ENCODE measurements at regions not wholly inside any gene's neighbourhood (a gene's known extent, or its start where the extent isn't known, plus 50 kb on each side); places are given as distances from the start of the nearest gene placed in this dataset.

GRCh38 chr4:26120098-26120825, 200.6 kb upstream of the RBPJ start:
- Histone ChIP-seq H3K27ac (no peak overlapping the region), H3K9me3 (no peaks in the 10 kb centered on the region), H3K36me3 (no peaks in the 10 kb centered on the region), H3K27me3 (ENCODE audit: low read depth) (no peaks in the 10 kb centered on the region), H3K4me1 (no peaks in the 10 kb centered on the region), H3K4me3 (no peak overlapping the region)
- no peak for ATAC-seq
- intact Hi-C loops (cut with DNase I) = no loop called here
- no peak for DNase-seq
- no peak for TF ChIP-seq CTCF (IDR thresholded peaks at IDR 0.05)

- Histone ChIP-seq H3K4me1 (no peaks in the 10 kb centered on the region), H3K4me3 (no peak overlapping the region), H3K27ac (no peak overlapping the region), H3K36me3 (no peaks in the 10 kb centered on the region), H3K9me3 (no peaks in the 10 kb centered on the region), H3K27me3 (ENCODE audit: low read depth) (no peaks in the 10 kb centered on the region)
- ATAC-seq = no peak
- intact Hi-C loops (cut with DNase I) = no loop called here
- no peak for TF ChIP-seq CTCF (IDR thresholded peaks at IDR 0.05)
- no peak for DNase-seq
Observed at GRCh38 chr4:26122690-26123089, 198.1 kb upstream of the RBPJ start.

- DNase-seq = no peak
- no peaks in the 10 kb centered on the region for H3K36me3 ChIP-seq
- TF ChIP-seq CTCF (IDR thresholded peaks at IDR 0.05) = no peak
- H3K4me3 ChIP-seq = no peak overlapping the region
- intact Hi-C loops (cut with DNase I) = no loop called here
- H3K27me3 ChIP-seq (ENCODE audit: low read depth) = no peaks in the 10 kb centered on the region
- ATAC-seq = no peak
- H3K4me1 ChIP-seq = no peaks in the 10 kb centered on the region
- no peaks in the 10 kb centered on the region for H3K9me3 ChIP-seq
- no peak overlapping the region for H3K27ac ChIP-seq
Observed at GRCh38 chr4:26124753-26125321, 196.0 kb upstream of the RBPJ start.

GRCh38 chr4:26126143-26126718, 194.6 kb upstream of the RBPJ start:
- TF ChIP-seq CTCF (IDR thresholded peaks at IDR 0.05) = no peak

GRCh38 chr4:26126994-26127393, 193.8 kb upstream of the RBPJ start:
- TF ChIP-seq CTCF (IDR thresholded peaks at IDR 0.05) = no peak
- Histone ChIP-seq H3K27me3 (ENCODE audit: low read depth) (no peaks in the 10 kb centered on the region), H3K4me3 (no peak overlapping the region), H3K27ac (no peak overlapping the region), H3K9me3 (no peaks in the 10 kb centered on the region), H3K36me3 (no peaks in the 10 kb centered on the region), H3K4me1 (no peaks in the 10 kb centered on the region)
- DNase-seq (no peak), ATAC-seq (no peak)
- intact Hi-C loops (cut with DNase I) = no loop called here

More at GRCh38 chr4:26126143-26126718, 194.6 kb upstream of the RBPJ start:
- no peaks in the 10 kb centered on the region for H3K27me3 ChIP-seq (ENCODE audit: low read depth)
- intact Hi-C loops (cut with DNase I) = no loop called here
- H3K4me3 ChIP-seq = no peak overlapping the region
- ATAC-seq = no peak
- no peaks in the 10 kb centered on the region for H3K4me1 ChIP-seq
- no peak for DNase-seq
- no peak overlapping the region for H3K27ac ChIP-seq
- no peaks in the 10 kb centered on the region for H3K36me3 ChIP-seq
- no peaks in the 10 kb centered on the region for H3K9me3 ChIP-seq

All from lower lobe of right lung (tissue), 2 donors.